HEK293 (cell line): ENCODE measurements at regions not wholly inside any gene's neighbourhood (a gene's known extent, or its start where the extent isn't known, plus 50 kb on each side); places are given as distances from the start of the nearest gene placed in this dataset.

Experiments
- CTCF ChIA-PET: fragments of 350-600 bp; formaldehyde crosslinking; extraction: SDS; loops from one replicate; lab custom pipeline; 2021; ENCODE audit warnings: antibody characterized with exemption; lab: Yijun Ruan, JAX
- POLR2A ChIA-PET: fragments of 300-600 bp; formaldehyde crosslinking; extraction: SDS; loops from one replicate; lab custom pipeline; 2020; ENCODE audit warnings: antibody characterized with exemption, inconsistent platforms; lab: Yijun Ruan, JAX
- H3K27ac ChIP-seq: fragments of 200-500 bp; sonication (Bioruptor generic); 2 replicates; pipeline ENCODE4 v1.5.1; 2014; ENCODE audit warnings: low read depth, low read length, control low read depth, inconsistent platforms; ENCODE audit errors: extremely low read depth
- H3K36me3 ChIP-seq, 2 experiments: fragments of 200-500 bp in 1 of 2; sonication (Bioruptor generic) in 1 of 2; 1 replicate in 1 of 2; 2 replicates in 1 of 2; pipeline ENCODE4 v1.5.1; 2014 to 2017; ENCODE audit warnings: inconsistent platforms in 2 of 2, low read length in 2 of 2; ENCODE audit not compliant: control insufficient read depth in 2 of 2, insufficient read depth in 1 of 2
- H3K4me1 ChIP-seq: fragments of 200-500 bp; sonication (Bioruptor generic); 2 replicates; pipeline ENCODE4 v1.5.1; 2014; ENCODE audit warnings: mild to moderate bottlenecking, low read length, inconsistent platforms; ENCODE audit not compliant: control insufficient read depth, insufficient read depth
- H3K4me3 ChIP-seq: 2 replicates; pipeline ENCODE4 v1.5.1; 2011; ENCODE audit warnings: low read depth, mild to moderate bottlenecking, control low read depth, low read length, moderate library complexity
- H3K9me3 ChIP-seq: fragments of 200-500 bp; sonication (Bioruptor generic); 2 replicates; pipeline ENCODE4 v1.5.1; 2014; ENCODE audit warnings: low read depth, low read length, inconsistent platforms; ENCODE audit not compliant: control insufficient read depth, insufficient read depth
- ATF2 ChIP-seq: fragments of 450-650 bp; formaldehyde crosslinking; IDR thresholded peaks from 2 replicates; pipeline ENCODE4 v1.5.1; 2016; ENCODE audit warnings: missing biosample characterization, missing genetic modification characterization, low read depth
- KLF1 ChIP-seq: fragments of 450-650 bp; formaldehyde crosslinking; IDR thresholded peaks from 2 replicates; pipeline ENCODE4 v1.5.1; 2016; ENCODE audit warnings: missing biosample characterization, missing genetic modification characterization
- KLF8 ChIP-seq: fragments of 450-650 bp; formaldehyde crosslinking; IDR thresholded peaks from 2 replicates; pipeline ENCODE4 v1.5.1; 2016; ENCODE audit warnings: missing biosample characterization, missing genetic modification characterization
- MYNN ChIP-seq: fragments of 450-650 bp; formaldehyde crosslinking; IDR thresholded peaks from 2 replicates; pipeline ENCODE4 v1.5.1; 2016; ENCODE audit warnings: missing biosample characterization, missing genetic modification characterization, borderline replicate concordance
- SCRT2 ChIP-seq: fragments of 450-650 bp; formaldehyde crosslinking; IDR thresholded peaks from 2 replicates; pipeline ENCODE4 v1.5.1; 2016; ENCODE audit warnings: missing biosample characterization, missing genetic modification characterization
- SP3 ChIP-seq: fragments of 450-650 bp; formaldehyde crosslinking; IDR thresholded peaks from 2 replicates; pipeline ENCODE4 v1.5.1; 2016; ENCODE audit warnings: missing biosample characterization, missing genetic modification characterization
- ZBTB1 ChIP-seq: fragments of 450-650 bp; formaldehyde crosslinking; IDR thresholded peaks from 2 replicates; pipeline ENCODE4 v1.5.1; 2016; ENCODE audit warnings: missing biosample characterization, missing genetic modification characterization
- ZBTB11 ChIP-seq: fragments of 450-650 bp; formaldehyde crosslinking; conservative IDR thresholded peaks from 2 replicates; pipeline ENCODE4 v1.5.1; 2016; ENCODE audit warnings: low read depth, missing biosample characterization, missing genetic modification characterization
- ZBTB17 ChIP-seq: fragments of 450-650 bp; formaldehyde crosslinking; IDR thresholded peaks from 2 replicates; pipeline ENCODE4 v1.5.1; 2016; ENCODE audit warnings: missing biosample characterization, missing genetic modification characterization
- ZBTB48 ChIP-seq: fragments of 450-650 bp; formaldehyde crosslinking; IDR thresholded peaks from 2 replicates; pipeline ENCODE4 v1.5.1; 2016; ENCODE audit warnings: missing biosample characterization, missing genetic modification characterization
- ZBTB7A ChIP-seq: fragments of 450-650 bp; formaldehyde crosslinking; IDR thresholded peaks from 2 replicates; pipeline ENCODE4 v1.5.1; 2016; ENCODE audit warnings: low read depth, missing biosample characterization, missing genetic modification characterization
- ZNF155 ChIP-seq: fragments of 450-650 bp; formaldehyde crosslinking; IDR thresholded peaks from 2 replicates; pipeline ENCODE4 v1.5.1; 2016; ENCODE audit warnings: missing biosample characterization, missing genetic modification characterization
- ZNF175 ChIP-seq: fragments of 450-650 bp; formaldehyde crosslinking; IDR thresholded peaks from 2 replicates; pipeline ENCODE4 v1.5.1; 2016; ENCODE audit warnings: missing biosample characterization, missing genetic modification characterization
- ZNF202 ChIP-seq: fragments of 450-650 bp; formaldehyde crosslinking; IDR thresholded peaks from 2 replicates; pipeline ENCODE4 v1.5.1; 2016; ENCODE audit warnings: missing biosample characterization, missing genetic modification characterization, borderline replicate concordance
- ZNF274 ChIP-seq, 2 experiments: fragments of 200-500 bp in 1 of 2; fragments of 450-650 bp in 1 of 2; sonication (Bioruptor generic) in 1 of 2; formaldehyde crosslinking in 1 of 2; IDR thresholded peaks; 2 replicates each; pipeline versions ENCODE4 v1.5.1 to v1.6.1; 2014 to 2016; ENCODE audit warnings: borderline replicate concordance in 1 of 2, inconsistent platforms in 1 of 2, low read length in 1 of 2, missing biosample characterization in 1 of 2, missing genetic modification characterization in 1 of 2
- ZNF433 ChIP-seq: fragments of 450-650 bp; formaldehyde crosslinking; IDR thresholded peaks from 2 replicates; pipeline ENCODE4 v1.5.1; 2016; ENCODE audit warnings: missing biosample characterization, missing genetic modification characterization, low read depth
- ZNF473 ChIP-seq: fragments of 450-650 bp; formaldehyde crosslinking; IDR thresholded peaks from 2 replicates; pipeline ENCODE4 v1.5.1; 2017; ENCODE audit warnings: missing biosample characterization, missing genetic modification characterization
- ZNF558 ChIP-seq: fragments of 450-650 bp; formaldehyde crosslinking; IDR thresholded peaks from 2 replicates; pipeline ENCODE4 v1.5.1; 2016; ENCODE audit warnings: missing biosample characterization, missing genetic modification characterization
- ZNF580 ChIP-seq: fragments of 450-650 bp; formaldehyde crosslinking; IDR thresholded peaks from 2 replicates; pipeline ENCODE4 v1.5.1; 2016; ENCODE audit warnings: missing biosample characterization, missing genetic modification characterization
- ZNF623 ChIP-seq: fragments of 450-650 bp; formaldehyde crosslinking; IDR thresholded peaks from 2 replicates; pipeline ENCODE4 v1.5.1; 2016; ENCODE audit warnings: missing biosample characterization, missing genetic modification characterization
- ZNF776 ChIP-seq: fragments of 450-650 bp; formaldehyde crosslinking; IDR thresholded peaks from 2 replicates; pipeline ENCODE4 v1.5.0; 2017; ENCODE audit warnings: missing biosample characterization, missing genetic modification characterization, borderline replicate concordance
- ZNF791 ChIP-seq: fragments of 450-650 bp; formaldehyde crosslinking; IDR thresholded peaks from 2 replicates; pipeline ENCODE4 v1.5.1; 2016; ENCODE audit warnings: missing biosample characterization, missing genetic modification characterization
- ZSCAN23 ChIP-seq: fragments of 450-650 bp; formaldehyde crosslinking; IDR thresholded peaks from 2 replicates; pipeline ENCODE4 v1.5.1; 2016; ENCODE audit warnings: missing biosample characterization, missing genetic modification characterization
- ZXDB ChIP-seq: fragments of 450-650 bp; formaldehyde crosslinking; IDR thresholded peaks from 2 replicates; pipeline ENCODE4 v1.5.1; 2016; ENCODE audit warnings: missing biosample characterization, missing genetic modification characterization
- TF ChIP-seq, protein P1 (sequence below): fragments of 450-650 bp; formaldehyde crosslinking; IDR thresholded peaks from 2 replicates; pipeline ENCODE4; 2016; ENCODE audit warnings: missing biosample characterization, missing genetic modification characterization
- TF ChIP-seq, protein P2 (sequence below): fragments of 450-650 bp; formaldehyde crosslinking; IDR thresholded peaks from 2 replicates; pipeline ENCODE4 v1.5.1; 2017; ENCODE audit warnings: missing biosample characterization, missing genetic modification characterization

DNA sequence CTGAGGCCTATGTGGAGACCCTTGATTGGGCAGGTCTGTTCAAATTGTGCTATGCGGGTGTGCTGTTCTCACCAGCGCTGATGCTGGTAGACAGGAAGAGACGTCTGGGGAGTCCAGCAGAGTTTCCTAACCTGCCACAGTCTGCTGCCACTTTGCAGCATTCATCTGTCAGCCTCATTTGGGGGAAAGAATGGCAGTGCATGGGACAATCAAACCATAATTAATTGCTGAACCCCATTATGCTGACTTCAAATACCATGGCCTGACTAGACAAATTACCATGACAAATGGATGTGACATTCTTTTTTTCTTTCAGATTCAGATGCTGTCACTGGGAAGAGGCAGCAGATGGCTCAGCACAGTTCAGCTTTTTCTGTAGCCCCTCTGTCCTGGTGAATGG is 171.4 kb upstream of the SYNDIG1 start (continued):
- TF ChIP-seq ZNF274 (IDR thresholded peaks at IDR 0.05; ENCODE audit: low read length), result no peak
- TF ChIP-seq ZNF274 (tag by site-specific recombination; IDR thresholded peaks at IDR 0.05; ENCODE audit: borderline replicate concordance), result no peak
- TF ChIP-seq ZNF473 (tag by site-specific recombination), result no peak
- TF ChIP-seq ATF2 (tag by site-specific recombination), result no peak
- TF ChIP-seq KLF8 (tag by site-specific recombination), result no peak
- TF ChIP-seq ZBTB48 (tag by site-specific recombination), result no peak
- TF ChIP-seq ZNF791 (tag by site-specific recombination), result no peak
- TF ChIP-seq ZNF155 (tag by site-specific recombination), result no peak
- TF ChIP-seq ZBTB7A (tag by site-specific recombination), result no peak

- ChIA-PET CTCF (no interaction called here), POLR2A (no interaction called here)
- no peak for TF ChIP-seq ZBTB11 (tag by site-specific recombination)
- TF ChIP-seq, protein P1, sequence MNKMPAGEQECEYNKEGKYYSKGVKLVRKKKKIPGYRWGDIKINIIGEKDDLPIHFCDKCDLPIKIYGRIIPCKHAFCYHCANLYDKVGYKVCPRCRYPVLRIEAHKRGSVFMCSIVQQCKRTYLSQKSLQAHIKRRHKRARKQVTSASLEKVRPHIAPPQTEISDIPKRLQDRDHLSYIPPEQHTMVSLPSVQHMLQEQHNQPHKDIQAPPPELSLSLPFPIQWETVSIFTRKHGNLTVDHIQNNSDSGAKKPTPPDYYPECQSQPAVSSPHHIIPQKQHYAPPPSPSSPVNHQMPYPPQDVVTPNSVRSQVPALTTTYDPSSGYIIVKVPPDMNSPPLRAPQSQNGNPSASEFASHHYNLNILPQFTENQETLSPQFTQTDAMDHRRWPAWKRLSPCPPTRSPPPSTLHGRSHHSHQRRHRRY (tag by site-specific recombination), result no peak
- no peak for TF ChIP-seq ZNF202 (tag by site-specific recombination)
- TF ChIP-seq KLF1 (tag by site-specific recombination), result no peak
- TF ChIP-seq ZXDB (tag by site-specific recombination), result no peak
- no peak for TF ChIP-seq ZNF580 (tag by site-specific recombination)
- TF ChIP-seq, protein P2, sequence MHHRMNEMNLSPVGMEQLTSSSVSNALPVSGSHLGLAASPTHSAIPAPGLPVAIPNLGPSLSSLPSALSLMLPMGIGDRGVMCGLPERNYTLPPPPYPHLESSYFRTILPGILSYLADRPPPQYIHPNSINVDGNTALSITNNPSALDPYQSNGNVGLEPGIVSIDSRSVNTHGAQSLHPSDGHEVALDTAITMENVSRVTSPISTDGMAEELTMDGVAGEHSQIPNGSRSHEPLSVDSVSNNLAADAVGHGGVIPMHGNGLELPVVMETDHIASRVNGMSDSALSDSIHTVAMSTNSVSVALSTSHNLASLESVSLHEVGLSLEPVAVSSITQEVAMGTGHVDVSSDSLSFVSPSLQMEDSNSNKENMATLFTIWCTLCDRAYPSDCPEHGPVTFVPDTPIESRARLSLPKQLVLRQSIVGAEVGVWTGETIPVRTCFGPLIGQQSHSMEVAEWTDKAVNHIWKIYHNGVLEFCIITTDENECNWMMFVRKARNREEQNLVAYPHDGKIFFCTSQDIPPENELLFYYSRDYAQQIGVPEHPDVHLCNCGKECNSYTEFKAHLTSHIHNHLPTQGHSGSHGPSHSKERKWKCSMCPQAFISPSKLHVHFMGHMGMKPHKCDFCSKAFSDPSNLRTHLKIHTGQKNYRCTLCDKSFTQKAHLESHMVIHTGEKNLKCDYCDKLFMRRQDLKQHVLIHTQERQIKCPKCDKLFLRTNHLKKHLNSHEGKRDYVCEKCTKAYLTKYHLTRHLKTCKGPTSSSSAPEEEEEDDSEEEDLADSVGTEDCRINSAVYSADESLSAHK (tag by site-specific recombination), result no peak
- TF ChIP-seq ZNF433 (tag by site-specific recombination), result no peak
- TF ChIP-seq SP3 (tag by site-specific recombination), result no peak
- no peak for TF ChIP-seq SCRT2
- TF ChIP-seq ZNF558 (tag by site-specific recombination), result no peak
- no peak for TF ChIP-seq ZNF776
- TF ChIP-seq ZBTB1 (tag by site-specific recombination), result no peak
- no peak for TF ChIP-seq ZNF623
- no peak for TF ChIP-seq ZNF791 (tag by site-specific recombination)
- no peak for TF ChIP-seq ZSCAN23 (tag by site-specific recombination)
- TF ChIP-seq ZNF175 (tag by site-specific recombination), result no peak
- no peak for TF ChIP-seq ZBTB17 (tag by site-specific recombination)
- TF ChIP-seq MYNN (tag by site-specific recombination), result no peak
These were observed 172.8 kb upstream of the SYNDIG1 start for GRCh38 chr20:24296477-24297261.

More at GRCh38 chr20:24296477-24297261, 172.8 kb upstream of the SYNDIG1 start:
- no peaks in the 10 kb centered on the region for H3K36me3 ChIP-seq
- H3K27ac ChIP-seq, result no peak overlapping the region
- no peaks in the 10 kb centered on the region for H3K4me1 ChIP-seq
- no peaks in the 10 kb centered on the region for H3K9me3 ChIP-seq
- H3K4me3 ChIP-seq, result no peak overlapping the region
